OCI-LY1 (cell line): ENCODE measurements at regions not wholly inside any gene's neighbourhood (a gene's known extent, or its start where the extent isn't known, plus 50 kb on each side); places are given as distances from the start of the nearest gene placed in this dataset.

Experiments
- EZH2 ChIP-seq: fragments of 200-600 bp; sonication (generic), shearing (Covaris generic); IDR thresholded peaks from 2 replicates; pipeline ENCODE4 v1.8.0; 2017; ENCODE audit warnings: borderline replicate concordance, mixed run types, mild to moderate bottlenecking, antibody characterized with exemption, low read length, moderate library complexity, mixed read lengths
- TF ChIP-seq, protein P1 (sequence below): fragments of 200-600 bp; sonication (generic), shearing (Covaris generic); IDR thresholded peaks from 2 replicates; pipeline ENCODE4 v1.5.1; 2017; ENCODE audit warnings: mild to moderate bottlenecking, antibody characterized with exemption, low read length, moderate library complexity, mixed read lengths

DNA sequence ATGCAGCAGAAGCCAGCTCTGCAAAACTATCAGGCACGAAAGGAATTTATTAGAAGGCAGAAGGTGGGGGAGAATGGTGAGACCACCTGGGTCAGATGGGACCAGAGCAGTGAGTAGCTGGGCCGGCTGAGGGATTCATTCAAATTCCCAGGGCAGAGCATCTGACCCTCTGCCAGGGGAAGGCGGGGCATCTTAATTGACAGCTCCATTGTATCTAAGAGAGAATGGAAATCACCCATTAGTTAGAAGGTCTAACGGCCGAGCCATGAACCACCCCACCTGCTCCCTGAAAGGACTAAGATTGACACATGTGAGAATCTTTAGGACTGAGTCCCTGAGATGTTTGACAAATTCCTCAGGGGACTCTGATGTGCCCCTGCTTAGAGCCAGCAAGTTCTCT lies 83.7 kb downstream of the PHETA1 start:
- TF ChIP-seq, protein P1, sequence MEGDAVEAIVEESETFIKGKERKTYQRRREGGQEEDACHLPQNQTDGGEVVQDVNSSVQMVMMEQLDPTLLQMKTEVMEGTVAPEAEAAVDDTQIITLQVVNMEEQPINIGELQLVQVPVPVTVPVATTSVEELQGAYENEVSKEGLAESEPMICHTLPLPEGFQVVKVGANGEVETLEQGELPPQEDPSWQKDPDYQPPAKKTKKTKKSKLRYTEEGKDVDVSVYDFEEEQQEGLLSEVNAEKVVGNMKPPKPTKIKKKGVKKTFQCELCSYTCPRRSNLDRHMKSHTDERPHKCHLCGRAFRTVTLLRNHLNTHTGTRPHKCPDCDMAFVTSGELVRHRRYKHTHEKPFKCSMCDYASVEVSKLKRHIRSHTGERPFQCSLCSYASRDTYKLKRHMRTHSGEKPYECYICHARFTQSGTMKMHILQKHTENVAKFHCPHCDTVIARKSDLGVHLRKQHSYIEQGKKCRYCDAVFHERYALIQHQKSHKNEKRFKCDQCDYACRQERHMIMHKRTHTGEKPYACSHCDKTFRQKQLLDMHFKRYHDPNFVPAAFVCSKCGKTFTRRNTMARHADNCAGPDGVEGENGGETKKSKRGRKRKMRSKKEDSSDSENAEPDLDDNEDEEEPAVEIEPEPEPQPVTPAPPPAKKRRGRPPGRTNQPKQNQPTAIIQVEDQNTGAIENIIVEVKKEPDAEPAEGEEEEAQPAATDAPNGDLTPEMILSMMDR = no peak
- no peak for TF ChIP-seq EZH2
